HAP-1 (cell line): ENCODE measurements at regions not wholly inside any gene's neighbourhood (a gene's known extent, or its start where the extent isn't known, plus 50 kb on each side); places are given as distances from the start of the nearest gene placed in this dataset.
"Not testable (repeated sequence)": the region's sequence is repeated elsewhere in the genome, so short reads cannot be mapped to it uniquely, and the experiment has no call there.

ENCODE experiments used
- DNase-seq, 2 experiments: peaks; one replicate each; pipeline ENCODE4 v3.0.0-alpha.2; 2016 to 2020; ENCODE audit warnings: low spot score in 2 of 2
- H3K27me3 ChIP-seq: fragments of 250-450 bp; sonication (Bioruptor Pico); 2 replicates; pipeline ENCODE4 v1.5.1; 2020; ENCODE audit warnings: low read depth, mild to moderate bottlenecking, moderate library complexity
- H3K36me3 ChIP-seq: fragments of 250-450 bp; sonication (Bioruptor Pico); replicated peaks from 2 replicates; pipeline ENCODE4 v1.5.1; 2020; ENCODE audit warnings: mild to moderate bottlenecking
- H3K4me1 ChIP-seq: fragments of 250-450 bp; sonication (Bioruptor Pico); 2 replicates; pipeline ENCODE4 v1.5.1; 2020; ENCODE audit warnings: mild to moderate bottlenecking
- H3K4me3 ChIP-seq: fragments of 250-450 bp; sonication (Bioruptor Pico); 2 replicates; pipeline ENCODE4 v1.5.1; 2020; ENCODE audit warnings: mild to moderate bottlenecking, moderate library complexity
- H3K9me3 ChIP-seq: fragments of 250-450 bp; sonication (Bioruptor Pico); 2 replicates; pipeline ENCODE4 v1.5.1; 2020; ENCODE audit warnings: mild to moderate bottlenecking, moderate library complexity
- in situ Hi-C: fragments of 300-500 bp; cut with MboI; formaldehyde crosslinking; loops from 3 replicates; pipeline ENCODE4 v1.14.3; 2020; ENCODE audit warnings: low sequenced_read_pairs, inconsistent platforms, mixed read lengths

DNA sequence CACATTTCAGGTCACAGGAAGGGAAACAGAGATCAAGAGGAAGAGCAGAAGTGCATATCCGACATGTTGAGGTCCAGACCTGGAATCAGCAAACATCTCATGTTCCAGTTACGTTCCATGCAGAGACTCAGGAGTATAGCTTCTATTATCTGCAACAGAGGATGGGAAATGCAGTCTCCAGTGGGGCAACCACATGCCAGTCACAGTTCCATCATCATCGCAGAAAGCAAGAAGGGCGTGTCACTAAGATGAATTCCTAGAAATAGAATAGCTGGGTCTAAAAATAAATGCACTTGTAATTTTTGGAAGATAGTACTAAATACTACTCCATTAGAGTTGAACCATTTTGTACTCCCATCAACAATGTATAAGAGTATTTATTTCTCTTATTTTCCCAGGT lies 133.2 kb upstream of the MDFIC start:
- in situ Hi-C loops = no loop called here
- DNase-seq = no peak
- Histone ChIP-seq H3K9me3 (no peaks in the 10 kb centered on the region), H3K36me3 (no peaks in the 10 kb centered on the region), H3K4me1 (no peaks in the 10 kb centered on the region), H3K27me3 (no peaks in the 10 kb centered on the region), H3K4me3 (no peak overlapping the region)

DNA sequence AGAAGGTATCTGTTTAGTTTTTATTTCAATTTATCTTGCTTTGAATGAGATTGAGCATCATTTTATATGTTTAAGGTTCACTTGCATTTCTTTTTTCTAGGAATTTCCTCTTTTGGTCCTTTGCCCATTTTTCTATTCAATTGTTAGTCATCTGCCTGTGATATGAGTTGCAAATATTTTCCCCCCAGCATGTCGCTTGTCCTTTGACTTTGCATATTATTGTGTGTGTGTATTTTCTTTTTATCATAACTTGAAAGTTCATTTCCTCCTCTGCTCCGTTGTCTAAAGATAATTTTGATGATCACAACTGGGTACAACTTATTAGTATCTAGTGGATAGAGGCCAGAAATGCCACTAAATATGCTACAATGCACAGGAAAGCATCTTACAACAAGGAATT lies 132.7 kb upstream of the MDFIC start:
- no peaks in the 10 kb centered on the region for H3K9me3 ChIP-seq
- H3K4me1 ChIP-seq = no peaks in the 10 kb centered on the region
- no peak overlapping the region for H3K4me3 ChIP-seq
- in situ Hi-C loops = no loop called here
- DNase-seq = no peak
- H3K36me3 ChIP-seq = no peaks in the 10 kb centered on the region
- no peaks in the 10 kb centered on the region for H3K27me3 ChIP-seq

DNA sequence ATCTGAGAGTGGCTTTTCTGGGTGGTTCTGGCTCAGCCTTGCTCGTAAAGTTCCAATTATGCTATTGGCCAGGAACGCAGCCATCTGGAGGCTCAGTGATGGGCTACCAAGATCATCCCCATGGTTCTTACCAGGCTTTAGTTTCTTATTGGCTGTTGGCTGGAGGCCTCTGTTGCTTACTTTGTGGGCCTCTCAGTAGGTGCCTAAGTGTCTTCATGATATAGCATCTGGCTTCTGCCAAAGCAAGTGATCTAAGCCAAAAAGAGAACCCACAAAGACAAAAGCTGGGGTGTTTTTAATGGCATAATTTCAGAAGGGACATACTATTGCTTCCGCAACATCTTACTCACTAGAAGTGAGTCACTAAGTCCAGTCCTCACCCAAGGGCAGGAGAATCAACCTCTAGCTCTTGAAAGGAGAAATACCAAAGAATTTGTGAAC lies 132.0 kb upstream of the MDFIC start:
- no peaks in the 10 kb centered on the region for H3K27me3 ChIP-seq
- no peaks in the 10 kb centered on the region for H3K4me1 ChIP-seq
- H3K36me3 ChIP-seq = no peaks in the 10 kb centered on the region
- no peak for DNase-seq
- in situ Hi-C loops = no loop called here
- H3K9me3 ChIP-seq = no peaks in the 10 kb centered on the region
- no peak overlapping the region for H3K4me3 ChIP-seq

DNA sequence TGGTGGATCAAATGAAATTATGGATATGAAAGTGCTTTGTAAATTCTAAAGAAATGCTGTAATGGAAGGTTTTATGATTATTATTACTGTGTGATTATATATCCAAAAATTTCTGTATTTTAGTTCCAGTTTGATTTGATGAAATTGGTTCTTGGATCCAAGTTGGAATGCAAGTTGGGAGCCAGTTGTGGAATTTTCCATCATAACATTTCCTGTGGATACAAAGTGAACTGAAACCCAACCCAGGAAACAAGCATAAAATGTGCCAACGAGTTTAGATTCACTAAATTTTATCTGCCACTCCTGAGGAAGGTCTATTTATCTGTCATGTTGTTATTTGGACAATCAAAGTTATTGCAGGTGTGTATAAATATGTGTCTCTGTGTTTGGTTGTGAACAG lies 131.4 kb upstream of the MDFIC start:
- no peaks in the 10 kb centered on the region for H3K9me3 ChIP-seq
- no peak for DNase-seq
- in situ Hi-C loops = no loop called here

DNA sequence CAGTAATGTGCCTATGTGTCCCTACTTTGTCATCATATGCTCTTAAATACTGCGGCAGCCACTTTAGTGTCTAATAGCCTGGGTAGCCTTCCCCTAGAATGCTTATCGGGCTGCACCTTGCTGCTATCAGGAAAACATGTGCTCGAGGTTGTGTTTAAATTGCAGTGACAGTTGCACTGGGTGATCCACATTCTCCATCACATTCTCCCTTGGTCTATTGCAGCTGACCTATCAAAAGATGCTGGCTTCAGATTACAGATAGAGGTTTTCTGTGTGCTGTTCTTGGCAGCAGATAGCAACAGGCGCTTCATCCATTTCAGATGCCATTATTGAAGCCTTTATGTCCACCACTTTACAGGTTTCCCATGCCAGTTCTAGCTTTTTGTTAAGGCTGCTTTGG lies 130.1 kb upstream of the MDFIC start:
- no peaks in the 10 kb centered on the region for H3K36me3 ChIP-seq
- no peak for DNase-seq
- in situ Hi-C loops = no loop called here
- no peak overlapping the region for H3K4me3 ChIP-seq
- 0 out of 2 replicates have a peak, but pooled peaks cover 2% of the 10 kb centered on the region for H3K27me3 ChIP-seq
- no peaks in the 10 kb centered on the region for H3K4me1 ChIP-seq
- H3K9me3 ChIP-seq = no peaks in the 10 kb centered on the region

More for the DNA sequence above, 131.4 kb upstream of the MDFIC start:
- 0 out of 2 replicates have a peak, but pooled peaks cover 2% of the 10 kb centered on the region for H3K27me3 ChIP-seq
- no peaks in the 10 kb centered on the region for H3K36me3 ChIP-seq
- H3K4me1 ChIP-seq = no peaks in the 10 kb centered on the region
- no peak overlapping the region for H3K4me3 ChIP-seq

DNA sequence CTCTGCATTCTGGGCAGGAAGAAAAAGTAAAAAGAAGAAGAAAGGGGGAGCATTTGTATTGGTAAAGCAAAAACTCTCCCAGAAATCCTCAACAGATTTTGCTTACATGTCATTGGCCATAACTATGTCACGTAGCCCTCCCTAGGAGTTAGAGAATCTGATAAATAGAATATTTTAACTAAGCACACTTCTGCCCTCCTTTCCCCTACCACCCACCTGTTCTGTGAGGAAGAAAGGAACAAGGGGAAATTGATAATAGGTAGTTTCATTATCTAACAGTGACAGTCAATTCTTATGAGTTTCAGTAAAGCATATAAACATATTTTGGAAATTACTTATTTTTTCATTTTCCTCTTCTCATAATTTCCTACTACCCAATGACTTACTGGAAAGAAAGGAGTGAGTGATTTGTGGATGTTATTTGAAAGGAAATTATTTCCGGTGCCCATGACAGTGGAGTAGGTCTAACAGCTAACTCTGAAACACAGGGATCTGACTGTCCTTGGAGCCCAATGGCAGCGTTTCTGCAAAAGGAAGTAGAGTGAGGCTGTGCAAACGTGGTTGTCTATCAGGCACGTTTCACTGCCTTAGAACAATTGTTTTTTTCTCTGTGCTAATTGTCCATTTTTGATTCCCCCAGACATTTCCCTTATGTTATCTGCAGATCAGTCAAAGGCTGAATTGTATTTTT lies 128.6 kb upstream of the MDFIC start:
- in situ Hi-C loops = no loop called here
- no peaks in the 10 kb centered on the region for H3K4me1 ChIP-seq
- H3K27me3 ChIP-seq = peaks cover 6% of the 10 kb centered on the region; the same call in 1 of the 2 replicates
- no peak overlapping the region for H3K4me3 ChIP-seq
- no peak for DNase-seq
- H3K36me3 ChIP-seq = no peaks in the 10 kb centered on the region
- no peaks in the 10 kb centered on the region for H3K9me3 ChIP-seq

DNA sequence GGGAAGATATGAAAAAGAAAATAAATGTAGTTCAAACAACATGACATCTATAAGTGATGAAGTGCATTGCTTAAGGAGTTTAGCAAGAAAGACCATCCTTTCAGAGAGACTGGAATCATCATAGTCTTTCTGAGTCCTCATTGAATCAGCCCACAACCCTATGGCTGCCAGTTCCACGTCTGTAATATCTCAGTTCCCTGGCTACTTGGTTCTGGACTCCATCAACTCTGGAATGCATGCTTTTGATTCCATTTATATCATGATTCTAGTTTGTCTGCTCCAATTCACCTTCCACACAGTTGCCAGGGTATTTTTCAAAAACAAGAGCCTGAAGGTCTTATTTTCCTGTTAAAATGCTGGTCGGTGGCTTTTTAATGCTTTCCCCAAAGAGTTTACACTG lies 126.4 kb upstream of the MDFIC start:
- no peak for DNase-seq
- in situ Hi-C loops = no loop called here
- Histone ChIP-seq H3K9me3 (no peaks in the 10 kb centered on the region), H3K36me3 (no peaks in the 10 kb centered on the region), H3K4me3 (no peak overlapping the region), H3K4me1 (no peaks in the 10 kb centered on the region), H3K27me3 (peaks cover 6% of the 10 kb centered on the region; the same call in 1 of the 2 replicates)

DNA sequence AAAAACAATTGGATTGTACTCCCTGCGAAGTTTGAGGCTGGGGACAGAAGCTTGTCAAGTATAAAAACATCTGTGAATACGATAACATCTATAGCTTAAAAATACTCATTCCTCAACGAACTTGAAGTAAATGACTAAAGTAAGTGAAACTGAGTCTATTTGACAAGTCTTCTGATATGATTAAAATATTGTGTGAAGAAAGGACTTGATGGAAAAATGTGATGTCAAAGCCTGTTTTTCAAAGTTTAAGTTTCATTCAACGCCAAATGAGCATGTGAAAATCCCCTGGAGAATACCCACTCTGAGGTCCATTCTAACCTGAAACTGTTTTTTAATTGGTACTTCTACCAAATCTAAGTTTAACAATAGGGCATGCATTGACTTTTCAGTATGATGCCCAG lies 122.3 kb upstream of the MDFIC start:
- no peaks in the 10 kb centered on the region for H3K9me3 ChIP-seq
- DNase-seq = no peak
- H3K27me3 ChIP-seq = peaks cover 12% of the 10 kb centered on the region
- no peak overlapping the region for H3K4me3 ChIP-seq
- H3K4me1 ChIP-seq = no peaks in the 10 kb centered on the region
- H3K36me3 ChIP-seq = no peaks in the 10 kb centered on the region
- in situ Hi-C loops = no loop called here

DNA sequence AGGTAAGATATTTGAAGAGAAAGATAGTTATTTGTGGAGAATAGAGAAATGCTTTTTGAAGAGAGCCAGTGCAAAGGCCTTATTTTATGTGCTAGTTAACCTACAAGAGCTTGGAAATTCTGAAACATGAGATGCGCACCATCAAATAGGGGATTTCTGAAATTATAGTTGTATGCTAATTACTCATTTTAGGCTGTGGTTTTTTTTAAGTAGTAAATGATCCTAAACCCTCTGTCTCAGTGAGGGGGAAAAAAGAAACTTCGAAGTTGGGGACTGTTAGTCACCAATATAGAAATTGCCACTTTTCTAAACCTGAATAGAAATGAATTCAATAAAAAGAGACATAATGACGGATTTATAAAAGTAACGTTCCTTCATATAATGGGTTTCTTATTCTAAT lies 119.3 kb upstream of the MDFIC start:
- no peak overlapping the region for H3K4me3 ChIP-seq
- no peak for DNase-seq
- H3K4me1 ChIP-seq = no peaks in the 10 kb centered on the region
- no peaks in the 10 kb centered on the region for H3K36me3 ChIP-seq
- peaks cover 26% of the 10 kb centered on the region for H3K27me3 ChIP-seq
- no peaks in the 10 kb centered on the region for H3K9me3 ChIP-seq
- in situ Hi-C loops = no loop called here

DNA sequence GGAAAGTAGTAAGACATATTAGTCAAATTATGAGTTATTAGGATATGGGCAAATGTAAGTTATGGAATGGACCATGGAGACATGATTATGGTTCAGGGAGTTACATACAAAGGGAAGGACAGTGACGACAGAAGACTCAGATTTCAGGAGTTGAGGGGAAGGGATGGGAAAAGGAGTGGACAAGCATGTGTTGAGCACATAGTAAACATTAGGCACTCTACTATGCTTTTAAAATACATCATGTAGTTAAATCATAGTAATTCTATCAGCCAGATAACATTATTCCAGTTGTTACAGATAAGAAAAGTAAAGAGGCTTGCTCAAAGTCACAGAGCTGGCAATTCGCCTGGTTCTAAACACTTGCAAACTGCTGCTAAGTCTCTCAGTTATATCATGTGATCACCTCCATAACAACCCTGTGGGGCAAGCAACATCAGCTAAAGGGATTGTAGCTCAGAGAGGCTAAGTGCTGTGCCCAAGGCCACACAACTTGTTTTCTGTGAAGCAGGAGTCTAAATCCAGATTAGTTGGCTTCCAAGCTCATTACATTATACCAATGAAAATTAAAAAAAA lies 115.2 kb upstream of the MDFIC start:
- in situ Hi-C loops = no loop called here
- H3K27me3 ChIP-seq = peaks cover 47% of the 10 kb centered on the region
- no peaks in the 10 kb centered on the region for H3K9me3 ChIP-seq
- no peaks in the 10 kb centered on the region for H3K36me3 ChIP-seq
- peaks cover 1% of the 10 kb centered on the region; the same call in 1 of the 2 replicates for H3K4me1 ChIP-seq
- DNase-seq = no peak
- no peak overlapping the region for H3K4me3 ChIP-seq

DNA sequence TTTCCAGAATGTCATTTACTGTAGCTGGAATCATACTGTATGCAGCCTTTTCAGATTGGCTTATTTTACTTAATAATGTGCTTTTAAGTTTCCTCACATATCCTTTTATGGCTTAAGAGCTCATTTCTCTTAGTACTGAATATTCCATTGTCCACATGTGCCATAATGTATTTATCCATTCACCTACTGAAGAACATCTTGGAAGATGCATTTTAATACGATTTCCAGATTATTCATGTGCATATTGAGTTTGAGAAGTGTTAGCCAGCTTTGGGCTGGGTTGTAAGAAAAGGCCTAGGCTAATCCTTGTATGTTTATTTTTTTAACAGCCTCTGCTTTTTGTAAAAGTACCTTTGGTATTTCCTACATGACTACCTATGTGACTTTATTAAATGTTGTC lies 109.3 kb upstream of the MDFIC start:
- Histone ChIP-seq H3K4me1 (peaks cover 14% of the 10 kb centered on the region), H3K27me3 (peaks cover 34% of the 10 kb centered on the region), H3K4me3 (no peak overlapping the region), H3K36me3 (no peaks in the 10 kb centered on the region), H3K9me3 (no peaks in the 10 kb centered on the region)
- DNase-seq = peak in 1 of 2 experiments; percentile 80
- in situ Hi-C loops = no loop called here

DNA sequence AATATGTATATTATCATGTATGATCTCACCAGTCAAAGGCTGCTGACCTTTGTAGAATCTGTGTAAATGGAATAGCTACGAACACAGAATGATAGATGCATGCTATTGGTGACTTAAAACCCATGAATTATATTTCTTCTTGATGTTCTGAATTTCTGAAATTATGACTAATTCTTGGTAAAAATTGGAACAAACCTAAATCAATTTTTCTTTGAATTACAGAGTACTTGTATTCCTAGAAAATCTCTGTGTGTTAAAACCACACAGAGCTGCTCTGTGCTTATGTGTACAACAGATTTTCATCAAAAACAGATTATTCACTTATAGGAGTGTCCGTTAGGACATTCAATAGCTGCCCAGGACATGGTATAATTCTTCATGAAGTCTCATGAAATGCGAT lies 108.3 kb upstream of the MDFIC start:
- DNase-seq = no peak
- H3K36me3 ChIP-seq = no peaks in the 10 kb centered on the region
- H3K4me3 ChIP-seq = no peak overlapping the region
- peaks cover 26% of the 10 kb centered on the region for H3K27me3 ChIP-seq
- H3K4me1 ChIP-seq = peaks cover 14% of the 10 kb centered on the region
- no peaks in the 10 kb centered on the region for H3K9me3 ChIP-seq
- in situ Hi-C loops = no loop called here

DNA sequence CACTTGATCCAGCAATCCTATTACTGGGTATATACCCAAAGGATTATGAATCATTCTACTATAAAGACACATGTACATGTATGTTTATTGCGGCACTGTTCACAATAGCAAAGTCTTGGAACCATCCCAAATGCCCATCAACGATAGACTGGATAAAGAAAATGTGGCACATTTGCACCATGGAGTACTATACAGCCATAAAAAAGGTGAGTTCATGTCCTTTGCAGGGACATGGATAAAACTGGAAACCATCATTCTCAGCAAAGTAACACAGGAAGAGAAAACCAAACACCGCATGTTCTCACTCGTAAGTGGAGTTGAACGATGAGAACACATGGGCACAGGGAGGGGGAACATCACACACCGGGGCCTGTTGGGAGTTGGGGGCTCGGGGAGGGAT lies 104.9 kb upstream of the MDFIC start:
- H3K36me3 ChIP-seq, DNase-seq, H3K4me3 ChIP-seq, in situ Hi-C loops, H3K9me3 ChIP-seq: not testable (repeated sequence)
- Histone ChIP-seq H3K27me3 (peaks cover 14% of the 10 kb centered on the region), H3K4me1 (peaks cover 17% of the 10 kb centered on the region)

DNA sequence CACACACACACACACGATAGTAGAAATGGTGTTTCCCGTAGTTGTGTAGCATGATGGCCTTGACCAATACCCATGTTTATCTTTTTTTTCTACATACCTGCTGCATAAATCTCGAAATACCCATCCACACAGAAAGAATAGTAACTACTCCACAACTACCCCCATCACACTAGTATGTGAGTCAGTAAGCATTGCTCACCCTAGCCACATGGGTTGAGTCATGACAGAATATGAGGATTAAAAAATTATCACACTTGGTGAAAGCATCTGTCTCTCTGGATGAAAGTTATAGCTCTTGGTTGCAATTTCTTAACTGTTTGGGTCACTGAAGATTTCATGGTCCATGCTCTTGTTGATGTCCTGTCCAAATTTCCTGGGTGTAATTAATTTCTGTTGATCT lies 103.4 kb upstream of the MDFIC start:
- DNase-seq = no peak
- in situ Hi-C loops = no loop called here

More for the DNA sequence above, 103.4 kb upstream of the MDFIC start:
- Histone ChIP-seq H3K27me3 (peaks cover 13% of the 10 kb centered on the region), H3K4me3 (no peak overlapping the region), H3K9me3 (no peaks in the 10 kb centered on the region), H3K36me3 (no peaks in the 10 kb centered on the region), H3K4me1 (peaks cover 8% of the 10 kb centered on the region)
